ENCODE measurements at regions not wholly inside any gene's neighbourhood (a gene's known extent, or its start where the extent isn't known, plus 50 kb on each side); places are given as distances from the start of the nearest gene placed in this dataset.

GRCh38 chr7:15068324-15068723 is 165.8 kb upstream of the DGKB start:
- ChIA-PET POLR2A (no interaction called here), CTCF (interaction anchor here (0.7 to 1.2 kb wide), 4 partner anchors 9 to 351 kb away, joined by 3 to 4 read pairs (median 3); no protein-coding TSS in a partner anchor)
- no peak overlapping the region for H3K4me2 ChIP-seq (ENCODE audit: insufficient read depth, low read length)
- H4K20me1 ChIP-seq (replicated peaks; ENCODE audit: control insufficient read depth, extremely low read depth, insufficient read depth, low read length) = no peaks in the 10 kb centered on the region
- H3K4me3 ChIP-seq (replicated peaks in 1 of 3; ENCODE audit: insufficient read depth in 1 of 3, low read depth in 1 of 3, low read length in 3 of 3) = no peak overlapping the region
- TF ChIP-seq CTCF (IDR thresholded peaks at IDR 0.05; ENCODE audit: extremely low read depth in 1 of 2, insufficient read depth in 1 of 2, low read depth in 1 of 2, low read length in 2 of 2) = no peak
- no peak for TF ChIP-seq MYC (IDR thresholded peaks at IDR 0.05; ENCODE audit: low read depth, low read length)
- TF ChIP-seq EZH2 (IDR thresholded peaks at IDR 0.05; ENCODE audit: borderline replicate concordance, low read depth, low read length, severe bottlenecking) = no peak
- TF ChIP-seq MAX (IDR thresholded peaks at IDR 0.05; ENCODE audit: insufficient read depth, insufficient read length) = no peak
- TF ChIP-seq JUN (IDR thresholded peaks at IDR 0.05; ENCODE audit: borderline replicate concordance, insufficient read depth, insufficient read length, low read depth) = no peak
- H2AFZ ChIP-seq (ENCODE audit: low read depth, low read length) = no peak overlapping the region
- no peaks in the 10 kb centered on the region for H3K4me1 ChIP-seq (ENCODE audit: control insufficient read depth, extremely low read depth, insufficient read depth, low read length)
- no peaks in the 10 kb centered on the region for H3K27me3 ChIP-seq (ENCODE audit: control insufficient read depth in 2 of 2, insufficient read depth in 2 of 2, low read length in 2 of 2)
- FAIRE-seq (no peak), DNase-seq (ENCODE audit: low read depth, low spot score) (no peak)
- intact Hi-C loops (cut with micrococcal nuclease) = no loop called here
- no peaks in the 10 kb centered on the region for H3K79me2 ChIP-seq (ENCODE audit: control insufficient read depth, insufficient read depth, low read length)
- dilution Hi-C loops (cut with MboI; ENCODE audit: extremely low pct_ligation_motif_present, low sequenced_read_pairs) = no loop called here
- H3K36me3 ChIP-seq (ENCODE audit: control insufficient read depth in 2 of 2, extremely low read depth in 1 of 2, insufficient read depth in 2 of 2, low read length in 2 of 2) = no peaks in the 10 kb centered on the region
- no peak overlapping the region for H3K27ac ChIP-seq (ENCODE audit: insufficient read depth, low read depth, low read length)
- no peaks in the 10 kb centered on the region for H3K9me1 ChIP-seq (replicated peaks; ENCODE audit: control insufficient read depth, extremely low read depth, insufficient read depth, low read length)
- no peaks in the 10 kb centered on the region for H3K9me3 ChIP-seq (replicated peaks; ENCODE audit: control insufficient read depth, insufficient read depth, low read length)
- no TSS peak for BruUV-seq (replicated peaks)
- no peak overlapping the region for H3K9ac ChIP-seq (replicated peaks; ENCODE audit: extremely low read depth, insufficient read depth, low read length)

- ChIA-PET CTCF (no interaction called here), POLR2A (no interaction called here)
- Histone ChIP-seq H3K27me3 (ENCODE audit: control insufficient read depth in 2 of 2, insufficient read depth in 2 of 2, low read length in 2 of 2) (no peaks in the 10 kb centered on the region), H4K20me1 (replicated peaks; ENCODE audit: control insufficient read depth, extremely low read depth, insufficient read depth, low read length) (no peaks in the 10 kb centered on the region), H3K36me3 (ENCODE audit: control insufficient read depth in 2 of 2, extremely low read depth in 1 of 2, insufficient read depth in 2 of 2, low read length in 2 of 2) (no peaks in the 10 kb centered on the region), H3K4me3 (replicated peaks in 1 of 3; ENCODE audit: insufficient read depth in 1 of 3, low read depth in 1 of 3, low read length in 3 of 3) (no peak overlapping the region), H3K9me3 (replicated peaks; ENCODE audit: control insufficient read depth, insufficient read depth, low read length) (no peaks in the 10 kb centered on the region), H3K79me2 (ENCODE audit: control insufficient read depth, insufficient read depth, low read length) (no peaks in the 10 kb centered on the region), H3K4me1 (ENCODE audit: control insufficient read depth, extremely low read depth, insufficient read depth, low read length) (no peaks in the 10 kb centered on the region), H3K27ac (ENCODE audit: insufficient read depth, low read depth, low read length) (no peak overlapping the region), H3K9ac (replicated peaks; ENCODE audit: extremely low read depth, insufficient read depth, low read length) (no peak overlapping the region), H3K4me2 (ENCODE audit: insufficient read depth, low read length) (no peak overlapping the region), H3K9me1 (replicated peaks; ENCODE audit: control insufficient read depth, extremely low read depth, insufficient read depth, low read length) (no peaks in the 10 kb centered on the region), H2AFZ (ENCODE audit: low read depth, low read length) (no peak overlapping the region)
- dilution Hi-C loops (cut with MboI; ENCODE audit: extremely low pct_ligation_motif_present, low sequenced_read_pairs) = no loop called here
- TF ChIP-seq FOS (IDR thresholded peaks at IDR 0.05; ENCODE audit: borderline replicate concordance, insufficient read depth, low read length) (no peak), MYC (IDR thresholded peaks at IDR 0.05; ENCODE audit: low read depth, low read length) (no peak), MAX (IDR thresholded peaks at IDR 0.05; ENCODE audit: insufficient read depth, insufficient read length) (no peak), POLR2AphosphoS5 (IDR thresholded peaks at IDR 0.05; ENCODE audit: insufficient read depth, low read depth, low read length) (no peak), GATA2 (IDR thresholded peaks at IDR 0.05; ENCODE audit: insufficient read depth, insufficient read length, low read depth, low read length) (no peak), POLR2A (IDR thresholded peaks at IDR 0.05; ENCODE audit: low read depth, low read length) (no peak), EZH2 (IDR thresholded peaks at IDR 0.05; ENCODE audit: borderline replicate concordance, low read depth, low read length, severe bottlenecking) (no peak), CTCF (IDR thresholded peaks at IDR 0.05; ENCODE audit: extremely low read depth in 1 of 2, insufficient read depth in 1 of 2, low read depth in 1 of 2, low read length in 2 of 2) (no peak), JUN (IDR thresholded peaks at IDR 0.05; ENCODE audit: borderline replicate concordance, insufficient read depth, insufficient read length, low read depth) (no peak)
- intact Hi-C loops (cut with micrococcal nuclease) = no loop called here
- no peak for FAIRE-seq
- no peak for DNase-seq (ENCODE audit: low read depth, low spot score)
- BruUV-seq (replicated peaks) = no TSS peak
These were observed 154.7 kb upstream of the DGKB start for GRCh38 chr7:15057272-15057671.
